ENCODE measurements at regions not wholly inside any gene's neighbourhood (a gene's known extent, or its start where the extent isn't known, plus 50 kb on each side); places are given as distances from the start of the nearest gene placed in this dataset.

- H3K27ac ChIP-seq, result no peak overlapping the region
- H4K20me1 ChIP-seq, result no peaks in the 10 kb centered on the region
- H3K9ac ChIP-seq, result no peak overlapping the region
- H3K4me2 ChIP-seq, result peak overlapping the region in 2 of 11 experiments; percentile 1 to 17; a peak in 3 of 22 replicates
- TF ChIP-seq Cebpa-rat (IDR thresholded peaks at IDR 0.05), result no peak
- no peaks in the 10 kb centered on the region for H3K9me3 ChIP-seq (replicated peaks in 1 of 11)
- no peak overlapping the region for H3K4me3 ChIP-seq
- H3K27me3 ChIP-seq, result no peaks in the 10 kb centered on the region
- H3K36me3 ChIP-seq, result no peaks in the 10 kb centered on the region
- H3K4me1 ChIP-seq, result peaks cover 0 to 7% (median 3%) of the 10 kb centered on the region in 10 experiments; a peak in 5 of 20 replicates
Measured at GRCh38 chr2:220337611-220338440, 710.4 kb downstream of the SLC4A3 start.

- no peak for TF ChIP-seq Cebpa-rat (IDR thresholded peaks at IDR 0.05)
- no peak overlapping the region for H3K9ac ChIP-seq
- no peaks in the 10 kb centered on the region for H3K27me3 ChIP-seq
- H3K4me2 ChIP-seq, result no peak overlapping the region
- peaks cover 0 to 7% (median 1%) of the 10 kb centered on the region in 10 experiments; a peak in 3 of 20 replicates for H3K4me1 ChIP-seq
- H3K36me3 ChIP-seq, result no peaks in the 10 kb centered on the region
- H3K9me3 ChIP-seq (replicated peaks in 1 of 11), result no peaks in the 10 kb centered on the region
- no peak overlapping the region for H3K4me3 ChIP-seq
- no peak overlapping the region for H3K27ac ChIP-seq
- no peaks in the 10 kb centered on the region for H4K20me1 ChIP-seq
Measured at GRCh38 chr2:220341014-220341413, 713.6 kb downstream of the SLC4A3 start.

GRCh38 chr2:220346919-220347318 lies 719.5 kb downstream of the SLC4A3 start:
- H3K4me1 ChIP-seq, result no peaks in the 10 kb centered on the region

GRCh38 chr2:220347626-220348025 lies 720.2 kb downstream of the SLC4A3 start:
- no peaks in the 10 kb centered on the region for H3K36me3 ChIP-seq
- no peaks in the 10 kb centered on the region for H3K4me1 ChIP-seq
- no peak overlapping the region for H3K27ac ChIP-seq
- no peak for TF ChIP-seq Cebpa-rat (IDR thresholded peaks at IDR 0.05)
- no peaks in the 10 kb centered on the region for H3K27me3 ChIP-seq
- no peak overlapping the region for H3K9ac ChIP-seq
- H4K20me1 ChIP-seq, result no peaks in the 10 kb centered on the region
- H3K9me3 ChIP-seq (replicated peaks in 1 of 11), result no peaks in the 10 kb centered on the region
- no peak overlapping the region for H3K4me3 ChIP-seq
- H3K4me2 ChIP-seq, result no peak overlapping the region

More at GRCh38 chr2:220346919-220347318, 719.5 kb downstream of the SLC4A3 start:
- Histone ChIP-seq H3K27ac (no peak overlapping the region), H3K4me2 (no peak overlapping the region), H4K20me1 (no peaks in the 10 kb centered on the region), H3K9me3 (replicated peaks in 1 of 11) (no peaks in the 10 kb centered on the region), H3K4me3 (no peak overlapping the region), H3K9ac (no peak overlapping the region), H3K36me3 (no peaks in the 10 kb centered on the region), H3K27me3 (no peaks in the 10 kb centered on the region)
- TF ChIP-seq Cebpa-rat (IDR thresholded peaks at IDR 0.05), result no peak

GRCh38 chr2:220348206-220348605 lies 720.8 kb downstream of the SLC4A3 start:
- Histone ChIP-seq H3K27me3 (no peaks in the 10 kb centered on the region), H3K27ac (no peak overlapping the region), H3K9me3 (replicated peaks in 1 of 11) (no peaks in the 10 kb centered on the region), H4K20me1 (no peaks in the 10 kb centered on the region), H3K36me3 (no peaks in the 10 kb centered on the region), H3K4me3 (no peak overlapping the region), H3K9ac (no peak overlapping the region), H3K4me2 (no peak overlapping the region), H3K4me1 (no peaks in the 10 kb centered on the region)
- TF ChIP-seq Cebpa-rat (IDR thresholded peaks at IDR 0.05), result no peak

GRCh38 chr2:220353897-220354296 lies 726.5 kb downstream of the SLC4A3 start:
- no peaks in the 10 kb centered on the region for H3K27me3 ChIP-seq
- H3K4me2 ChIP-seq, result no peak overlapping the region
- H4K20me1 ChIP-seq, result no peaks in the 10 kb centered on the region
- H3K9me3 ChIP-seq (replicated peaks in 1 of 11), result no peaks in the 10 kb centered on the region
- no peak for TF ChIP-seq Cebpa-rat (IDR thresholded peaks at IDR 0.05)
- H3K4me3 ChIP-seq, result no peak overlapping the region
- H3K27ac ChIP-seq, result no peak overlapping the region
- no peaks in the 10 kb centered on the region for H3K36me3 ChIP-seq
- no peaks in the 10 kb centered on the region for H3K4me1 ChIP-seq
- H3K9ac ChIP-seq, result no peak overlapping the region

- Histone ChIP-seq H3K4me1 (no peaks in the 10 kb centered on the region), H3K27me3 (no peaks in the 10 kb centered on the region), H3K4me2 (no peak overlapping the region), H3K27ac (no peak overlapping the region), H3K9ac (no peak overlapping the region), H3K4me3 (no peak overlapping the region), H4K20me1 (no peaks in the 10 kb centered on the region), H3K9me3 (replicated peaks in 1 of 11) (peaks cover 0 to 3% (median 0%) of the 10 kb centered on the region in 11 experiments; a peak in 2 of 22 replicates), H3K36me3 (no peaks in the 10 kb centered on the region)
- no peak for TF ChIP-seq Cebpa-rat (IDR thresholded peaks at IDR 0.05)
Measured at GRCh38 chr2:220356076-220356475, 728.6 kb downstream of the SLC4A3 start.

GRCh38 chr2:220365023-220365422 lies 737.6 kb downstream of the SLC4A3 start:
- no peak overlapping the region for H3K4me3 ChIP-seq

GRCh38 chr2:220366765-220367164 lies 739.3 kb downstream of the SLC4A3 start:
- no peak overlapping the region for H3K9ac ChIP-seq
- H3K4me1 ChIP-seq, result no peaks in the 10 kb centered on the region
- H3K27ac ChIP-seq, result no peak overlapping the region
- H4K20me1 ChIP-seq, result no peaks in the 10 kb centered on the region
- peaks cover 0 to 7% (median 0%) of the 10 kb centered on the region in 11 experiments; a peak in 2 of 22 replicates for H3K9me3 ChIP-seq (replicated peaks in 1 of 11)
- H3K36me3 ChIP-seq, result no peaks in the 10 kb centered on the region
- no peak overlapping the region for H3K4me2 ChIP-seq
- no peak overlapping the region for H3K4me3 ChIP-seq
- TF ChIP-seq Cebpa-rat (IDR thresholded peaks at IDR 0.05), result no peak
- H3K27me3 ChIP-seq, result no peaks in the 10 kb centered on the region

More at GRCh38 chr2:220365023-220365422, 737.6 kb downstream of the SLC4A3 start:
- H3K36me3 ChIP-seq, result no peaks in the 10 kb centered on the region
- H3K27me3 ChIP-seq, result no peaks in the 10 kb centered on the region
- TF ChIP-seq Cebpa-rat (IDR thresholded peaks at IDR 0.05), result no peak
- H3K4me1 ChIP-seq, result no peaks in the 10 kb centered on the region
- H4K20me1 ChIP-seq, result no peaks in the 10 kb centered on the region
- no peak overlapping the region for H3K9ac ChIP-seq
- no peak overlapping the region for H3K4me2 ChIP-seq
- H3K9me3 ChIP-seq (replicated peaks in 1 of 11), result peaks cover 0 to 12% (median 0%) of the 10 kb centered on the region in 11 experiments; a peak in 4 of 22 replicates
- no peak overlapping the region for H3K27ac ChIP-seq

- H3K4me3 ChIP-seq, result no peak overlapping the region
- H3K9ac ChIP-seq, result no peak overlapping the region
- H3K27ac ChIP-seq, result no peak overlapping the region
- no peak for TF ChIP-seq Cebpa-rat (IDR thresholded peaks at IDR 0.05)
- H3K4me2 ChIP-seq, result no peak overlapping the region
- H3K27me3 ChIP-seq, result no peaks in the 10 kb centered on the region
- no peaks in the 10 kb centered on the region for H3K36me3 ChIP-seq
- H4K20me1 ChIP-seq, result no peaks in the 10 kb centered on the region
- no peaks in the 10 kb centered on the region for H3K4me1 ChIP-seq
- H3K9me3 ChIP-seq (replicated peaks in 1 of 11), result peaks cover 0 to 7% (median 0%) of the 10 kb centered on the region in 11 experiments; a peak in 2 of 22 replicates
Measured at GRCh38 chr2:220370764-220371163, 743.3 kb downstream of the SLC4A3 start.
